DMS153 treated with DMSO at 0.1 percent for 48 hours (cell line): ENCODE measurements at regions not wholly inside any gene's neighbourhood (a gene's known extent, or its start where the extent isn't known, plus 50 kb on each side); places are given as distances from the start of the nearest gene placed in this dataset.
A peak's percentile ranks its signal among the peaks of the same experiment; 100 is the strongest.
"Not testable (repeated sequence)": the region's sequence is repeated elsewhere in the genome, so short reads cannot be mapped to it uniquely, and the experiment has no call there.

Experiments
- DNase-seq: peaks from one replicate; lab custom pipeline; 2025; ENCODE audit not compliant: unreplicated experiment; lab: John Stamatoyannopoulos, UW

DNA sequence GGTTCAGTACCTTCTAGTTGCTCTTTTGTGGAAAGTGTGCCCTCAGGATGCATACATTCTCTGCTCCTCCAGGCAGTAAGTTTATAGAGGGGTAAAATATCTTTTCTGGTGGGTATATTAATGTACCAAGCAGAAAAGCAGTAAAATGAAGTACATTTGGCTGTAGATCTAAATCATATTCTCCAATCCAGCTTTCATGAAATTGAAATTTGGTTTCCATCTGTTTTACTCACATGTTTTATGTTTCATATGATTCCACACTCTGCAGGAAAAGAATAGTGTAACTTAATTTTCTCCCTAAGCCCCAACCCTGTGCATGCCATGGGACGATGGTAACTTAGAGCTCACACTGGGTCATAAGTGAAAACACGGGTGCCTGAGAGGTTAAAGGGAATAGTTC lies 172.3 kb downstream of the AKAIN1 start:
- DNase-seq, result no peak

DNA sequence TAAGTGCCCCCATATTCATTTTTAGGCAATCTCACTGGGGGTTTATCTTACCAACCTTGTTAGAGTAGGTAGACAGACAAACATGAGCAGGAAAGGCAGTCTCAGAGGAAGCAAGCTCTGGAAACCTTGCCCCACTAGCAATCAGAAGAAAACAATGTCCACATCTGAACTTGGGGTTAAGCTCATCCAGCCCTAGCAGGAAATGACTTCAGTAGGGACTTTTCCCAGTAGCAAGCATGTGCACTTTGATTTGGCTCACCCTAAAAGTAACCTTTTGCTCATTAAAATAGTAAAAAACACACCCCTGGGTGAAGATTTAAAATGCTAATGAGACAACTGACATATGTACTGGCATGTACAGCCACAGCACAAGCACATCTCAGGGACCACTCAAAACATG lies 175.5 kb downstream of the AKAIN1 start:
- no peak for DNase-seq

DNA sequence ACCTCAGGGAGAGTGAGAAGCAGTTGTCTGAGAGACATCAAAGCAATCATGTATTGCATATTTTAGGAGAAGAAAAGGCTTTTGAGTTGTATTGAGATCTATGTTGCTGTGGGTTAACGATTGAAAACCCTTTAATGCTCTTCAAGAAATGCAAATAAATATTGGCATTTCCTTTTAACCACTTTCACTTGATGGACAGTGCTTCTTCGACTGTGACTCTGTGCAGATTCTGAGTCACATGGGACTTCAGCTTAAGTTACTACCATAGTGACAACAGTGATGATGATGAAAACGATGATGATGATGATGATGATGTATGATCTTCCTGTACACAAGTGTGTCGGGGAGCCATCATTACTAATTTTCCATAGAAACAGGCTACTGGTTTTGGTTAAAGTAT lies 181.8 kb downstream of the AKAIN1 start:
- no peak for DNase-seq

DNA sequence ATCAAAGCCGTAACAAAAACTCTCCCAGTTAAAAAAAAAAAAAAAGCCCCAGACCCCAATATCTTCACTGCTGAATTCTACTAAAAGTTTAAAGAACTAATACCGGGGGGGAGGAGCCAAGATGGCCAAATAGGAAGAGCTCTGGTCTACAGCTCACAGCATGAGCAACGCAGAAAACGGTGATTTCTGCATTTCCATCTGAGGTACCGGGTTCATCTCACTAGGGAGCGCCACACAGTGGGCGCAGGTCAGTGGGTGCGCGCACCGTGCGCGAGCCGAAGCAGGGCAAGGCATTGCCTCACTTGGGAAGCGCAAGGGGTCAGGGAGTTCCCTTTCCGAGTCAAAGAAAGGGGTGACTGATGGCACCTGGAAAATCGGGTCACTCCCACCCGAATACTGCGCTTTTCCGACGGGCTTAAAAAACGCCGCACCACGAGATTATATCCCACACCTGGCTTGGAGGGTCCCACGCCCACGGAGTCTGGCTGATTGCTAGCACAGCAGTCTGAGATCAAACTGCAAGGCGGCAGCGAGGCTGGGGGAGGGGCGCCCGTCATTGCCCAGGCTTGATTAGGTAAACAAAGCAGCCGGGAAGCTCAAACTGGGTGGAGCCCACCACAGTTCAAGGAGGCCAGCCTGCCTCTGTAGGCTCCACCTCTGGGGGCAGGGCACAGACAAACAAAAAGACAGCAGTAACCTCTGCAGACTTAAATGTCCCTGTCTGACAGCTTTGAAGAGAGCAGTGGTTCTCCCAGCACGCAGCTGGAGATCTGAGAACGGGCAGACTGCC lies 192.8 kb downstream of the AKAIN1 start:
- DNase-seq, result peak; percentile 4

DNA sequence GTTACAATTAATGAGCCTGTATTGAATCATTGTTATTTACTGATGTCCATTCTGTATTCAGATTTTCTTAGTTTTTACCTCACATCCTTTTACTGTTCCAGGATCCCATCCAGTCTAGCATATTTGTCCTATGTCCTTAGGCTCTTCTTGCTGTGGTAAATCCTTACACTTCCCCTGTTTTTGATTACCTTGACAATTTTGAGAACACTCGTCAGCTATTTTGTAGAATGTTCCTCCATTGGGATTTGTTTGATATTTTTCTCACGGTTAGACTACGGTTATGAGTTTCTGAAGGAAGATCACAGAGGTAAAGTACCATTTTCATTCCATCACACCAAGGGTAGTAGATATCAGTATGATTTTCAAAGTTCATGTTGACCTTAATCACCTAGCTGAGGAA lies 202.3 kb downstream of the AKAIN1 start:
- DNase-seq, result no peak

DNA sequence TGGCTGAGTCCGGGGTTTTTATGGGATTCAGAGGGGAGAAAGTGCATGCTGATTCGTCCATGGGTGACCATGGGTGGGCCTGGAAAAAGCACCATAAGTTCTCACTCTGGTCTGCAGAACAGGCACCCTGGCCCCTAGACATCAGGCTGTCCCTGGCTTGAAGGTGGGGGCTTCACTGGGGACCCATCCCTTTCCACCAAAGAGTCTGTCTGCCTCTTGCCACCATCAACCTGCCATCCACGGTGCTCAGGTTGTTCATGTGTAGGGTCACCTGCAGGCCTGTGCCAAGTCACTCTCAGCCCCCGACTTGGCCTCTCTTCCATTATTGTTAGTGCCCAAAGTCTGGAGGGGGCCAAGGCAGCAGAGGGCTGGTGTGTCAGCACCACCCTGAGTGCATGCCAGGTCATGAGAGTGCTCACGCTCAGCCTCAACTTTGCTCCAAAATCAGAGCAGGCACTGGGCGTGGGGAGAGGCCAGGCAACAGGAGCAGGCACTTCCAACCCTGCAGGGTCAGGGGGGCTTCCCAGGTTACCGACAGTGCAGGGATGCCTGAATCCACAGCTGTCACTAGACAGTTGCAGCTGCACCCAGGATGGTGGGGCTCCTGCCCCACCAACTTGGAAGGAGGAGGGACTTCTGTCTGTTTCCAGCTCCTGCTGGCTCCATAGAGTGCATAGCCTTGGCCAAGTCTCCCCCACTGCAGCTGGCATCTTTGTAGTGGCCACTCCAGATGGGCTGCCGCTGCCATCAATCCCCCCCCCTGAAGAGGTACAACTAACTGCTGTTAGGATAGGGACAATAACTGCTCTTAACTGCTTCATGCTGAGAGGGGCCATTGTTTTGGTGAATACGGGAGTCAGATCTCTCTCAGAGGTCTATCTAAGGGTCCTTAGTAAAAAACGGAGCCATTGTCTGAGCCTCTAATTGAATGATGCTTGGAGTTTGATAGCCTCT lies 209.3 kb downstream of the AKAIN1 start:
- no peak for DNase-seq

DNA sequence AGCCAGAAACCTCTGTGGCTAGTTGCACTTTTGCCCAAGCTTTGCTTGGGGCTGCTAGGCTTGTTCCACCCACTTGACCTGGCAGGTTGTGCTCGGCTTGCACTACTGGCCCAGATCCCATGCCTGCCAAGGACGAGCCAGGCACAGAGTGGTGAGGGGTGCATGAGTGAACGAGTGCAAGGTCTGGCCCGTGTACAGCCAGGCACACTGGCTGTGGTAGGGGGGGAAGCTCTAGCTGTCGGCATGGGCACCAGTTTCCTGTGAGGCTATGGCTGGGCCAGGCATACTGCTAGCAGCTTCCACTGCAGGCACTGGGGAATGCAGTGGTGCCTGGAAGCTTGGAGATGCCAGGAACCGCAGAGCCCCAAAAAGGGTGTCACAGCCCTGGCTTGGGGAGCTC lies 210.4 kb downstream of the AKAIN1 start:
- no peak for DNase-seq

DNA sequence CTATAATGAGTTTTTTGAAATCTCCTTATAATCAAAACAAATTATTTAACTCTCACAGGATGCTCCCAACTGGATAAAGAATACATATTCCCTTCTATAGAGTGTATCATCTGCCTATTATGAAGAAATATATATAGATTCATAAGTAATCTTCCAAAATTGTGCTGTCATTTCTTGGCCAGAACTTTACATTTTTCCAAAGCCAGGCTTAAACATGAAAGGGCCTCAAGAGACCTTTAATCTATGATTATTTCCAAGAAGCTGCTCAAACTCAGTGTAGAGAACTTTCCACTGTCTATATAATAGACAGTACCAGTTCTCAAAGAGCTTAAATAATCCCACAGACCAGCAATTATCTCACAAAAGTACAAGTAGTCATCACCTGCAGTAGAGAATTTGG lies 211.0 kb downstream of the AKAIN1 start:
- DNase-seq, result no peak

DNA sequence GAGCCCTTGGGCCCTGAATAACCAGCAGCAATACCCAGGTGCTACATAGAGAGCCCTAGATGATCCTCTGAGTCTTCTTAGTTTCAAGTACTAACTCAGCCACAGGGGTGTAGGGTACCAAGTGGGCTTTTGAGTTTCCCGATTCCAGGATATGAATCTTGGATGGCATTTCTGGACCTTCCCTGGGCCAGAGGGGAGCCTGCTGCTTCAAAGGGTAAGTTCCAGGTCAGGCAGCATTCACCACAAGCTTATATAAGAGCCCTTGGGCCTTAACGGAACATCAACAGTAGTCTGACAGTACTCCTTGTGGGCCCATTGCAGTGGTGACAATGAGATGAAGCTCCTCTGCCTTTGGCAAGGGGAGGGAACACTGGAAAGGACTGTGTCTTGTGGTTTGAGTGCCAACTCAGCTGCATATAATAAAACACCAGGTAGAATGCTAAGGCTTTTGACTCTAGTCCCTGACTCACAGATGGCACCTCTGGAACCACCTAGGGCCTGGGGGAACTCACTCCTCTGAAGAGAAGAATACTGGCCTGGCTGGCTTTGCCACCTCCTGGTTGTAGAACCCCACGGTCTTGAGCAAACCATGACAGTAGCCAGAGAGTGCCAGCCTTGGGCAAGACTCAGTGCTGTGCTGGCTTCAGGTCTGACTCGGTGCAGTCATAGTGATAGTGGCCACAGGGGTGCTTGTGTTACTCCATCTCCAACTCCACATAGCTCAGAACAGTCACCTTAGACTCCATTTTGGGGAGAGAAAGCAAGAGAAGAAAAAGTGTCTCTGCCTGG lies 235.7 kb downstream of the AKAIN1 start:
- no peak for DNase-seq

DNA sequence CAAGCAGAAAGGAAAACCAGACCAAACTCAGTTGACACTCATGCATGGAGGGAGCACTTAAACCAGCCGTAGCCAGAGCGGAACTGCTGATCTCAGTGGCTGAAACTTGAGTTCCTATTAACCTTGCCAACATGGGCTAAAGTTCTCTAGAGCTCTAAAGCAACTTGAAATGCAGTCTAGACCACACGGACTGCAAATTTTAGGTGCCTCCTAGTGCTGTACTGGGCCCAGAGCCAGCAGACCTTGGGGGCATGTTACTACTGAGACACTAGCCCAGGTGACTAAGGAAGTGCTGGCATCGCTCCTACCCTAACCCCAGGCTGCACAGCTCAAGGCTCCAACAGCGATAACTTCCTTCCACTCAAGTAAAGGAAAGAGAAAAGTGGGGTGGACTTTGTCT lies 236.5 kb downstream of the AKAIN1 start:
- no peak for DNase-seq

DNA sequence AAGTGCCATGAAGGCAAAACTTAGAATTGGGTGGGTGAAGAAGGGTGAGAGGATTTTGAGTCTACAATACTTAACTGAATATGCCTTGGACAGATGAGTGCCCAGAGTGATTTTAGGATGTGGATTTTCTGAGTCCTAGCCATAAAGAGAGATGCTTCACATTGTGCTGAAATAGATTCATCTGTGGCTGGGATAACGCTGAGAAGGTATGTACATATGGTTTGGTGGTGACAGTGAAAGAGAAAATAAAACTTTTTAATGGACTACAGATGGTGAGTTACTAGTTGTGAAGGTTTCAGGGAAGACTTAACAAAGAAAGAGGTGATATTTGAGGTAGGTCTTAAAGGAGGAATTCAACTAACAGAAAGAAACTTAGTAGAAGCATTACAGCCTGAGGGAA lies 265.8 kb downstream of the AKAIN1 start:
- no peak for DNase-seq

DNA sequence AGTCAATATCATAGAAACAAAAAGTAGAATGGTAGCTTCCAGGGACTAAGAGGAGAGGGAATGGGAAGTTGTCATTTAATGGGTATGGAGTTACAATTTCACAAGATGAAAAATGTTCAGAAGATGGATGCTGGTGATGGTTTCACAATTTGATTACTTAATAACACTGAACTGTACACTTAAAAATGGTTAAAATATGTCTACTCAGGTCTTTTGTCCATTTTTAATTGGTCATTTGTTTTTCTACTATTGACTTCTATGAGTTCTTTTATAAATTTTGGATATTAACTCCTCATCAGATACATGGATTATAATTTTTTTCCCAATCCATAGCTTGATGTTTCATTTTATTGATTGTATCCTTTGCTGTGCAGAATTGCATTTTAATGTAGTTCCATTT lies 275.5 kb downstream of the AKAIN1 start:
- no peak for DNase-seq

DNA sequence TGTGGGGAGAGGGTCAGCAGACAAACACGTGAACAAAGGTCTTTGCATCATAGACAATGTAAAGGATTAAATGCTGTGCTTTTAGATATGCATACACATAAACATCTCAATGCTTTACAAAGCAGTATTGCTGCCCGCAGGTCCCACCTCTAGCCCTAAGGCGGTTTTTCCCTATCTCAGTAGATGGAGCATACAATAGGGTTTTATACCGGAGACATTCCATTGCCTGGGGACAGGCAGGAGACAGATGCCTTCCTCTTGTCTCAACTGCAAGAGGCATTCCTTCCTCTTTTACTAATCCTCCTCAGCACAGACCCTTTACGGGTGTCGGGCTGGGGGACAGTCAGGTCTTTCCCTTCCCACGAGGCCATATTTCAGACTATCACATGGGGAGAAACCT lies 279.5 kb downstream of the AKAIN1 start:
- DNase-seq, result not testable (repeated sequence)

DNA sequence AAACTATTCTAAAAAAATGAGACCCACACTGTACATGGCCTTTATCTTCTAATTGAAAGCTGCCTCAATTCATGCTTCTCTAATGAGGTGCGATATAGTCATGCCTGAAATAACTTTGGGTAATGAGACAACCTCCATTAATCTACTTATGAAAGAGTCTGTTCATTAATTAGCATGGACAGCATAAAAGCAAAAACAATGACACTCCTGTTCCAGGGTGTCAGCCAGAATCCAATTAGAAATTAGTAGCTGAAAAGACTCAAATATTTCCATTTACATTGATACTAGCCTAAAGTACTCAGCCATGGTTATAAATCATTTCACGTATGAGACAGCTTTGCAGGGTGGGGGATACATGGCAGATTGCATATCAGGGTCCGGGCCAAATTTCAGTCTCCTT lies 288.7 kb downstream of the AKAIN1 start:
- no peak for DNase-seq

DNA sequence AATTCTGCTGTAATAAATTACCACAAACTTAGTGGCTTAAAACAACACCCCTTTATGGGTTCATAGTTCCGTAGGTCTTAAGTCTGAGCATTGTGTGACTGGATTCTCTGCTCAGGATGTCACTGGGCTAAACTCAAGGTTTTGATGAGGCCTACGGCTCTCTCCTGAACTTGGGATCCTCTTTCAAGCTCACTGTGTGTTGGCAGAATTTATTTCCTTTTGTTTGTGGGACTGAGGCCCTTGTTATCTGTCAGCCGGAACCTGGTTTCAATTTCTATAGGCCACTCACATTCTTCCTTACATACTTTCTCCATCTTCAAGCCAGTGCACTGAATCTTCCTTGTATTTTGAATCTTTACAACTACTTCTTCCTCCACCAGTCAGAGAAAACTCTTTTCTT lies 290.2 kb downstream of the AKAIN1 start:
- DNase-seq, result no peak

DNA sequence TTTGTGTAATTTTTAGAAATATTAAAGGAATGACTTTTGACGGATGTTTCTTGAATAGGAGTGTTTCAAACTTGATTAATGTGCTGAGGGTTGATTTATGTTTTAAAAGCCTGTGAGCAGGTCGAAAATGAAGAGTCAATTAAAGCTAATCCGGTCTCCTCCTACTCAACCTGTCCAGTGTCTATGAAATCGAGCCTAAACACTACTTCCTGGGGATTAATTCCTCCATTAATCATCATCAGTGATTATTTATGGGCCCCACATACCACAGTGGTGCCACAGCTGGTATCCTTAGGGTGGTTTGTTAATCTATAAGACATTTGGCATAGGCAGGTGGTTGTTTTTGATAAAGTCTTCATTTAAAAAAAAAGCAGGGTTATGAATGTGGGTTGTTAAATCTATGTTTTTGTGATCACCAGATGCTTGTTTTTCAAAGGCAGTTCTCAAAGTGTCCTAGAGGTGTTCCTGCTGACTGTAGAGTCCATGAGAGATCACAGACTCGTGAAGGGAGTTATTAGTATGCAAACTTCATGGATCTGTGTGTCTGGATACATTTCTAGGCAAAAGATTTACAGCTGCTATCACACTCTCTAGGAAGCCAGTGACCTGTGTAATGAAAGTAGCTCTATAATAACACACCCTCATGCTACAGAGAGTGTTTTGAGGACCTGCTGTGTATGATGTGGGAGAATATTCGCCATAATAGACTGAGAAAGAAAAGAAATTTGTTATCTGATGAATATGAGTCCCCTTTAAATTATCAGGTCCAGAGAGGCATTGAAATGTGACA lies 308.6 kb downstream of the AKAIN1 start:
- no peak for DNase-seq

DNA sequence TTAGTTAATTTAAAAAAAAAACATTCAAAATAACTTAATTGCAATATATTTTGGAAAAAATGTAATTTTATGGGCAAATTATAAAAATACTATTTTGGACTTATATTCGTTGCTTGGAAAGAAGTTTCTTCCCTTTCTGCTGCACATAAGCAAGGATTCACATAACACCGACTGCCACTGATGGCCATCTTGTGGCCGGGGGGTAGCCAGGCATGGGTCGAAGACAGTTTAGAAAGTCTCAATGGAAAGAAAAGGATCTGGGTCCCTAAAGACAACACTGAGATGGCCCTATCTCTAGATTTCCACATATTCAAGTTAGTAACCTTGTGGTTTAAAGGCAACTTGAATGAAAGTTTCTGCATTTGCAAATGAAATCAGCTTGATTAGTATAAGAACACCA lies 318.6 kb downstream of the AKAIN1 start:
- DNase-seq, result no peak

DNA sequence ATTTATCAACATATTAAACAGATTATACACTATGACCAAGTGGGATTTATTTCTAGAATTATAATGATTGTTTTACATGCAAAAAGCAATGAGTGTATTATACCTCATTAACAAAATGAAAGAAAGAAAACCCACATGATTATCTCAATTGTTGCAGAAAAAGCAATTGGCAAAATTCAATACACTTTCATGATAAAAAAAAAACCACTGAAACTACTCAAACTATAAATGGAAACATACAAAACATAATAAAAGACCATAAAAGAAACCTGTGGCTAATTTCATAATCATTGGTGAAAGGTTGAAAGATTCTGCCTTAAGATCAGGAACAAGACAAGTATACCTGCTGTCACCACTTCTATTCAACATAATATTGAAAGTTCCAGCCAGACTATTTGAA lies 325.9 kb downstream of the AKAIN1 start:
- no peak for DNase-seq

DNA sequence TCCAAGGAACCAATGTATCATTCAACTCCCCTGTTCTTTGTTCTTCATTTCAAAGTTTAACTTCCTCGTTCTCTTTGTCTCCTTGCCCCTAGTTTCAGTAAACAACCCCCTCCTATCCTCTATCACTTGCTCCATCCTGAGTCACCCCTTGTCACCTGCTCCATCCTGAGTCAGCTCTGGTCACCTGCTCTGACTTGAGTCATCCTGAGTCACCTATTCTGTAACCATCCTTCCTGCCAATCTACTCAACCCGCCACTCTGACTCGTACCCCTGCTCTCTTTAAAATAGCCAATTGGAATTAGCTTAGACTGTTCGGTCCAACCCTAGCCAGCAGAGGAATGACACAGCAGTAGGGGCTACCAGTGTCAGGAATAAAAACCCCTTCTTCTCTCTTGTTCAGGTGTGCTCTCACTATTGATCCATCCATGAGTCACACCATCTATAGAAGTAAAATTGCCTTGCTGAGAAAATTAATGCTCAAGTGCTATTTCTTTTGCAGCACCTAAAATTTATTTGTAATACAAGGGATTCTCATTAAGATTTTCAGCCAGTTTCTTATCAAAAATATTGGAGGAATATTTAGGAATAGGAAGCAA lies 326.8 kb downstream of the AKAIN1 start:
- DNase-seq, result no peak

DNA sequence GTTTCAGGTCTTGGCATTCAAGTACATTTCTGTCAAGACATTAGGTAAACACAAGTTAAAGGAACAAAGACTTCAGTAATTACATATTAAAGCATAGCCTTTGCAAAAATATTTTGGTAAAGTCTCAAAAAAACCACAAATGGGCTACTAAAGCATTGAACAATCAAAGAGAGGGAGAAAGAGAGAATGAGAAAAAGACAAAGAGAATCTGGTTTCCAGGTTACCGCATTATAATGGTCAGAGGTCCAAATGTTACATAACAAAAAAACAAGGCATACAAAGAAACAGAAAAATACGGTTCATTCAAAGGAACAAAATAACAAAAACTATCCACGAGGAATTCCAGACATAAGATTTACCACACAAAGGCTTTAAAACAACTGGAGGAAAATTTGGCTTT lies 327.9 kb downstream of the AKAIN1 start:
- DNase-seq, result no peak
